Stimulated activated CD4-positive, alpha-beta T cell treated with anti-CD3 and anti-CD28 coated beads, TNF-alpha, amount 100 ng/mL, for 4 hours (primary cell): ENCODE measurements at regions not wholly inside any gene's neighbourhood (a gene's known extent, or its start where the extent isn't known, plus 50 kb on each side); places are given as distances from the start of the nearest gene placed in this dataset.
"Not testable (repeated sequence)": the region's sequence is repeated elsewhere in the genome, so short reads cannot be mapped to it uniquely, and the experiment has no call there.

ENCODE experiments used
- DNase-seq, 3 experiments: peaks; one replicate each; pipeline ENCODE4 v3.0.0-alpha.2; 2020; ENCODE audit warnings: low read depth in 3 of 3

GRCh38 chr20:53748176-53748575 lies 154.5 kb upstream of the ZNF217 start:
- no peak for DNase-seq

- DNase-seq, result no peak
Measured at GRCh38 chr20:53743607-53744260, 150.1 kb upstream of the ZNF217 start.

- DNase-seq, result no peak
Measured at GRCh38 chr20:53742685-53743081, 149.0 kb upstream of the ZNF217 start.

- no peak for DNase-seq
Measured at GRCh38 chr20:53741726-53742028, 148.0 kb upstream of the ZNF217 start.

GRCh38 chr20:53739799-53740785 lies 146.5 kb upstream of the ZNF217 start:
- no peak for DNase-seq

- DNase-seq, result no peak
Measured at GRCh38 chr20:53738945-53739798, 145.5 kb upstream of the ZNF217 start.

GRCh38 chr20:53738039-53738944 lies 144.7 kb upstream of the ZNF217 start:
- no peak for DNase-seq

- no peak for DNase-seq
Measured at GRCh38 chr20:53737396-53738038, 143.9 kb upstream of the ZNF217 start.

GRCh38 chr20:53736757-53737395 lies 143.2 kb upstream of the ZNF217 start:
- DNase-seq, result no peak

GRCh38 chr20:53736122-53736756 lies 142.6 kb upstream of the ZNF217 start:
- no peak for DNase-seq

GRCh38 chr20:53735536-53736050 lies 142.0 kb upstream of the ZNF217 start:
- no peak for DNase-seq

- DNase-seq, result no peak
Measured at GRCh38 chr20:53734006-53734688, 140.5 kb upstream of the ZNF217 start.

GRCh38 chr20:53731595-53731994 lies 138.0 kb upstream of the ZNF217 start:
- no peak for DNase-seq

GRCh38 chr20:53728359-53728758 lies 134.7 kb upstream of the ZNF217 start:
- DNase-seq, result no peak

GRCh38 chr20:53727239-53727638 lies 133.6 kb upstream of the ZNF217 start:
- DNase-seq, result not testable (repeated sequence)

GRCh38 chr20:53725575-53725970 lies 131.9 kb upstream of the ZNF217 start:
- DNase-seq, result no peak

GRCh38 chr20:53723621-53724020 lies 130.0 kb upstream of the ZNF217 start:
- no peak for DNase-seq

GRCh38 chr20:53723045-53723444 lies 129.4 kb upstream of the ZNF217 start:
- no peak for DNase-seq

- no peak for DNase-seq
Measured at GRCh38 chr20:53722515-53723036, 128.9 kb upstream of the ZNF217 start.
